HEK293T (cell line): ENCODE measurements at regions not wholly inside any gene's neighbourhood (a gene's known extent, or its start where the extent isn't known, plus 50 kb on each side); places are given as distances from the start of the nearest gene placed in this dataset.

Experiments used
- ELF4 ChIP-seq: fragments of 450-650 bp; IDR thresholded peaks from 2 replicates; pipeline ENCODE4 v1.6.1; 2017; ENCODE audit warnings: antibody characterized with exemption
- LEF1 ChIP-seq: fragments of 450-650 bp; IDR thresholded peaks from 2 replicates; pipeline ENCODE4 v1.6.1; 2017; ENCODE audit warnings: mild to moderate bottlenecking, borderline replicate concordance

- TF ChIP-seq ELF4 (no peak), LEF1 (no peak)
These were observed 155.6 kb upstream of the TMCC3 start for GRCh38 chr12:94805749-94806529.
